ENCODE measurements at regions not wholly inside any gene's neighbourhood (a gene's known extent, or its start where the extent isn't known, plus 50 kb on each side); places are given as distances from the start of the nearest gene placed in this dataset.

GRCh38 chr1:58430421-58431275 is 115.9 kb downstream of the OMA1 start:
- DNase-seq (ENCODE audit: low spot score), result no peak
- no peak overlapping the region for H3K4me3 ChIP-seq
- H3K27me3 ChIP-seq, result no peaks in the 10 kb centered on the region
- H3K4me1 ChIP-seq, result peaks cover 0 to 6% of the 10 kb centered on the region in 2 donors
- no peaks in the 10 kb centered on the region for H3K36me3 ChIP-seq
- no peak overlapping the region for H3K27ac ChIP-seq
- TF ChIP-seq CTCF (IDR thresholded peaks at IDR 0.05), result no peak
- H3K9me3 ChIP-seq, result no peaks in the 10 kb centered on the region

- H3K27ac ChIP-seq, result no peak overlapping the region
- no peaks in the 10 kb centered on the region for H3K27me3 ChIP-seq
- DNase-seq (ENCODE audit: low spot score), result no peak
- no peak for TF ChIP-seq CTCF (IDR thresholded peaks at IDR 0.05)
- no peak overlapping the region for H3K4me3 ChIP-seq
- H3K4me1 ChIP-seq, result no peaks in the 10 kb centered on the region
- no peaks in the 10 kb centered on the region for H3K9me3 ChIP-seq
- H3K36me3 ChIP-seq, result no peaks in the 10 kb centered on the region
Measured at GRCh38 chr1:58426918-58427317, 119.6 kb downstream of the OMA1 start.

- Histone ChIP-seq H3K27ac (no peak overlapping the region), H3K36me3 (no peaks in the 10 kb centered on the region), H3K4me1 (no peaks in the 10 kb centered on the region), H3K27me3 (no peaks in the 10 kb centered on the region), H3K9me3 (no peaks in the 10 kb centered on the region), H3K4me3 (no peak overlapping the region)
- peak in 1 of 2 donors; percentile 20 for TF ChIP-seq CTCF (IDR thresholded peaks at IDR 0.05)
- no peak for DNase-seq (ENCODE audit: low spot score)
Measured at GRCh38 chr1:58422436-58422835, 124.1 kb downstream of the OMA1 start.

GRCh38 chr1:58418283-58419228 is 128.0 kb downstream of the OMA1 start:
- no peaks in the 10 kb centered on the region for H3K9me3 ChIP-seq
- H3K27ac ChIP-seq, result no peak overlapping the region
- no peaks in the 10 kb centered on the region for H3K36me3 ChIP-seq
- no peaks in the 10 kb centered on the region for H3K4me1 ChIP-seq
- no peaks in the 10 kb centered on the region for H3K27me3 ChIP-seq
- TF ChIP-seq CTCF (IDR thresholded peaks at IDR 0.05), result no peak
- DNase-seq (ENCODE audit: low spot score), result no peak
- H3K4me3 ChIP-seq, result no peak overlapping the region

- Histone ChIP-seq H3K9me3 (no peaks in the 10 kb centered on the region), H3K27ac (no peak overlapping the region), H3K4me1 (peaks cover 0 to 10% of the 10 kb centered on the region in 2 donors), H3K4me3 (no peak overlapping the region), H3K36me3 (no peaks in the 10 kb centered on the region), H3K27me3 (no peaks in the 10 kb centered on the region)
- no peak for TF ChIP-seq CTCF (IDR thresholded peaks at IDR 0.05)
- no peak for DNase-seq (ENCODE audit: low spot score)
Measured at GRCh38 chr1:58412071-58412580, 134.4 kb downstream of the OMA1 start.

Data from right atrium auricular region (tissue), 2 donors.